ENCODE measurements at regions not wholly inside any gene's neighbourhood (a gene's known extent, or its start where the extent isn't known, plus 50 kb on each side); places are given as distances from the start of the nearest gene placed in this dataset.

DNA sequence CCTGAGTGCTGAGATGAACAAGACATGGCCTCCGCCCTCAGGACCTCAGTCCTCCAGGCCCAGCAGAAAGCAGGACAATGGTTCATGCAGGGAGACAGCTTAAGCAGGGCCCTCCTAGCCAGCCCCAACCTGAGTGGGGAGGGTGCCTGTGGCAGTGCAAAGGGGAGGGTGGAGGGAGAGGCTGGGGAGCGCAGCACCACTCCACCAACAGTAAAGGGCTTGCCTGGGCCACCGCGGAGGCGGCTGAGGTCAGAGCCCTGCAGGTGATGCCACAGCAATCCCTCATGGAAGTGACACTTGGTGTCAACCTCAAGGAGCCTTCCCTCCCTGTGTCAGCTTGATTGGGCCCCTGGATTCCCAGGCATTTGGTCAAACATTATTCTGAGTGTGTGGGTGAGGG lies 89.0 kb upstream of the TCERG1L start:
- TF ChIP-seq, protein P1, sequence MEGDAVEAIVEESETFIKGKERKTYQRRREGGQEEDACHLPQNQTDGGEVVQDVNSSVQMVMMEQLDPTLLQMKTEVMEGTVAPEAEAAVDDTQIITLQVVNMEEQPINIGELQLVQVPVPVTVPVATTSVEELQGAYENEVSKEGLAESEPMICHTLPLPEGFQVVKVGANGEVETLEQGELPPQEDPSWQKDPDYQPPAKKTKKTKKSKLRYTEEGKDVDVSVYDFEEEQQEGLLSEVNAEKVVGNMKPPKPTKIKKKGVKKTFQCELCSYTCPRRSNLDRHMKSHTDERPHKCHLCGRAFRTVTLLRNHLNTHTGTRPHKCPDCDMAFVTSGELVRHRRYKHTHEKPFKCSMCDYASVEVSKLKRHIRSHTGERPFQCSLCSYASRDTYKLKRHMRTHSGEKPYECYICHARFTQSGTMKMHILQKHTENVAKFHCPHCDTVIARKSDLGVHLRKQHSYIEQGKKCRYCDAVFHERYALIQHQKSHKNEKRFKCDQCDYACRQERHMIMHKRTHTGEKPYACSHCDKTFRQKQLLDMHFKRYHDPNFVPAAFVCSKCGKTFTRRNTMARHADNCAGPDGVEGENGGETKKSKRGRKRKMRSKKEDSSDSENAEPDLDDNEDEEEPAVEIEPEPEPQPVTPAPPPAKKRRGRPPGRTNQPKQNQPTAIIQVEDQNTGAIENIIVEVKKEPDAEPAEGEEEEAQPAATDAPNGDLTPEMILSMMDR (conservative IDR thresholded peaks at IDR 0.05; ENCODE audit: low read depth, low read length): no peak
- no peaks in the 10 kb centered on the region; the same call in 1 of the 2 replicates for H3K27me3 ChIP-seq (ENCODE audit: insufficient read depth, low read depth)

DNA sequence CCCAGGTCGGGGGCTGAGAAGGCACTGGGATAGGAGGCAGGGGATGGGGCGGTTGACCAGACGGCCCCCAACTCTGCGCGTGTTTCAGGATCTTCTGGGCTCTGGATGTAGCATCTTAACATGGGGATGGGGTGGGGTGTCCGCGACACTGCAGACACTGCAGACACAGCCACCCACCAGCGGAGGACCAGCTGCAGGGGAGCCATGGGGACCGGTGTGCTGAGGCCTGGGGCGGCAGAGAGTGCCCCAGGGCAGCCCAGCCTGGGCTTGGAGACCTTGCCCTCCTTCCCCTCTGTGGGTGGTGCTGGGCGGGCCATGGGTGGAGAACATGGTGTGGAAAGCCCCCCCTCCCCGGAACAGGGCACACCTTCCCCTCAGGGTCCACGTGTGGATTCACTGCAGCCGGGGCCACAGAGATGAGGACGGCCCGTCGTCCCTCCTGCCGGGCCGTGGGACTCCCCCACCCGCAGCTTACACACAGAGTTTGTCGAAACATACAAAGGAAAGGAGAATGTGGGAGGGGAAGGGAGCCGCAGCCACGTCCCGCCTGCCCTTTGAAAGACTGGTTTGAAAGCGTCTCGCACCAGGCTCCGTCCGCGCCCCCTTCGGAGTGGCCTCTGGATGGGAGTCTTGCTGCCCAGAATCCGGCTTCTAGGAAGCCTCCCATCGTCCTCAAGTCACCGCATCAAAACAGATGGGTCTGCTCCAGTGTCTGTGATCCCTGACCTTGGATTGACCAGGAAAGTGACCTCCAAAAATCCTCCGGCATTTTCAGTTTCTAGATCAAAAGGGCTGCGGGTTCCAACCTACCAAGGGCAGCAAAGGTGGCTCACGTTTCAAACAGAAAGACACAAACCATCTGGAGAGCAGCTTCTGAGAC lies 91.5 kb upstream of the TCERG1L start:
- Histone ChIP-seq H3K9ac (no peak overlapping the region), H4K20me1 (ENCODE audit: insufficient read depth) (no peaks in the 10 kb centered on the region), H3K79me2 (ENCODE audit: insufficient read depth, low read depth) (no peaks in the 10 kb centered on the region), H3K36me3 (ENCODE audit: insufficient read depth) (no peaks in the 10 kb centered on the region), H3K4me3 (IDR thresholded peaks at IDR 0.05; ENCODE audit: insufficient read depth, low read depth, low read length) (no peak overlapping the region), H2AFZ (ENCODE audit: low read depth) (no peak overlapping the region), H3K27ac (no peak overlapping the region), H3K4me1 (ENCODE audit: low read depth, poor library complexity, severe bottlenecking) (no peaks in the 10 kb centered on the region), H3K4me2 (no peak overlapping the region), H3K27me3 (ENCODE audit: insufficient read depth, low read depth) (no peaks in the 10 kb centered on the region; the same call in 1 of the 2 replicates)
- TF ChIP-seq, protein P1 (conservative IDR thresholded peaks at IDR 0.05; ENCODE audit: low read depth, low read length): no peak

More for the DNA sequence above, 89.0 kb upstream of the TCERG1L start:
- Histone ChIP-seq H3K36me3 (ENCODE audit: insufficient read depth) (no peaks in the 10 kb centered on the region), H3K9ac (no peak overlapping the region), H2AFZ (ENCODE audit: low read depth) (no peak overlapping the region), H3K79me2 (ENCODE audit: insufficient read depth, low read depth) (no peaks in the 10 kb centered on the region), H3K4me1 (ENCODE audit: low read depth, poor library complexity, severe bottlenecking) (no peaks in the 10 kb centered on the region), H4K20me1 (ENCODE audit: insufficient read depth) (no peaks in the 10 kb centered on the region), H3K4me3 (IDR thresholded peaks at IDR 0.05; ENCODE audit: insufficient read depth, low read depth, low read length) (no peak overlapping the region), H3K4me2 (no peak overlapping the region), H3K27ac (no peak overlapping the region)

DNA sequence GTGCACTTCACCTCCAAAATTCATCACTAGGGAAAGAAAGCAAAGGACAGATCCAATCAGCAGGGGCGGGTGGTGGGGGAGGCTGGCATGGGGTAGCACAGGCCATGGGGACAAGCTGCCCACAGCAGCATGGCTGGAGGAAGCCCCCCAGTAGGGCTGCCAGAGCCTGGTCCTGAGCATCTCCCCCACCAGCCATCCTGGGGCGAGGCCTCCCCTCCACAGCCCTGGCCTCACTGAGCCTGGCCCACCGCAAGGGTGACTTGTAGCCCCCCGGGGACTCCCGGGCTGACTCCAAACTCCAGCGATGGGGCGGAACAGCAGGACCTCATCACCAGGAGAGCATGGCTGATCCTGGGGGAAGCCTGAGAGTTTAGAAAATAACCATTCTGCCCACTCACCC lies 92.4 kb upstream of the TCERG1L start:
- TF ChIP-seq, protein P1 (conservative IDR thresholded peaks at IDR 0.05; ENCODE audit: low read depth, low read length): no peak
- Histone ChIP-seq H3K79me2 (ENCODE audit: insufficient read depth, low read depth) (no peaks in the 10 kb centered on the region), H3K4me2 (no peak overlapping the region), H3K4me3 (IDR thresholded peaks at IDR 0.05; ENCODE audit: insufficient read depth, low read depth, low read length) (no peak overlapping the region), H3K27me3 (ENCODE audit: insufficient read depth, low read depth) (no peaks in the 10 kb centered on the region; the same call in 1 of the 2 replicates), H2AFZ (ENCODE audit: low read depth) (no peak overlapping the region), H3K9ac (no peak overlapping the region), H4K20me1 (ENCODE audit: insufficient read depth) (no peaks in the 10 kb centered on the region), H3K4me1 (ENCODE audit: low read depth, poor library complexity, severe bottlenecking) (no peaks in the 10 kb centered on the region), H3K36me3 (ENCODE audit: insufficient read depth) (no peaks in the 10 kb centered on the region), H3K27ac (no peak overlapping the region)

DNA sequence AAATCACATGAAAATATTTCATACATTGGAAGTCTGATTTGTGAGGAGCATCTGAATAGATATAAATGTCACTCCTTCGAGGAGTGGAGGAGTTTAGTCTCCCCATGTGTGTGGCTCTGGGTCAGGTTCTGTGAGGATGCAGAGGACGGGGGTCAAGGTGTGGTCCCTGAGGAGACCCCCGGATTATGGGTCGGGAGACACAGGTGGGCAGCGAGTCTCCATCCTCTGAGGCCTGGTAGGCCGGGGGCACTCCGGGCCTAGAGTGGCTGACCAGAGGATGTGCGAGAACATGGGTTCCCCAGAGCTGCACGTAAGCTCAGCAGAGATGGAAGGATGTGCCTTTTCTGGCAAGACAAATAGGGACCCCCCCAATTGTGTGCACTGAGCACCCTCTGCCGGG lies 93.4 kb upstream of the TCERG1L start:
- no peaks in the 10 kb centered on the region for H3K79me2 ChIP-seq (ENCODE audit: insufficient read depth, low read depth)
- H2AFZ ChIP-seq (ENCODE audit: low read depth): no peak overlapping the region
- H3K9ac ChIP-seq: no peak overlapping the region
- H3K36me3 ChIP-seq (ENCODE audit: insufficient read depth): no peaks in the 10 kb centered on the region
- no peaks in the 10 kb centered on the region for H3K4me1 ChIP-seq (ENCODE audit: low read depth, poor library complexity, severe bottlenecking)
- no peak overlapping the region for H3K4me3 ChIP-seq (IDR thresholded peaks at IDR 0.05; ENCODE audit: insufficient read depth, low read depth, low read length)
- H3K4me2 ChIP-seq: no peak overlapping the region
- TF ChIP-seq, protein P1 (conservative IDR thresholded peaks at IDR 0.05; ENCODE audit: low read depth, low read length): no peak
- H3K27ac ChIP-seq: no peak overlapping the region
- no peaks in the 10 kb centered on the region; the same call in 1 of the 2 replicates for H3K27me3 ChIP-seq (ENCODE audit: insufficient read depth, low read depth)
- no peaks in the 10 kb centered on the region for H4K20me1 ChIP-seq (ENCODE audit: insufficient read depth)
